IMR-90 (cell line): ENCODE measurements at regions not wholly inside any gene's neighbourhood (a gene's known extent, or its start where the extent isn't known, plus 50 kb on each side); places are given as distances from the start of the nearest gene placed in this dataset.

Experiments used
- ATAC-seq: fragments of 200-7000 bp; cut with Tn5 transposase; 2 replicates; pipeline ENCODE4 v1.9.1; 2020; ENCODE audit warnings: low read depth, mild to moderate bottlenecking, moderate library complexity
- BruUV-seq: library from RNA; stranded (reverse); fragments of 400-500 nt; replicated peaks from 2 replicates; lab custom pipeline; 2021; lab: Mats Ljungman, UMichigan
- CTCF ChIA-PET: fragments of 300-600 bp; formaldehyde crosslinking; extraction: SDS; loops from one replicate; lab custom pipeline; 2021; ENCODE audit warnings: antibody characterized with exemption; lab: Yijun Ruan, JAX
- POLR2A ChIA-PET: fragments of 300-600 bp; sonication (Branson Sonifier 250); formaldehyde crosslinking; loops from one replicate; lab custom pipeline; 2022; ENCODE audit warnings: antibody characterized with exemption; ENCODE audit not compliant: unreplicated experiment; lab: Charles Lee
- DNase-seq: peaks from one replicate; pipeline ENCODE4 v3.0.0; 2013
- H2AFZ ChIP-seq: replicated peaks from 2 replicates; pipeline ENCODE3; 2013; ENCODE audit warnings: low read length, mild to moderate bottlenecking; ENCODE audit not compliant: poor library complexity
- H2AK5ac ChIP-seq: 2 replicates; pipeline ENCODE4 v1.6.1; 2013; ENCODE audit warnings: low read depth, low read length, inconsistent platforms
- H2AK9ac ChIP-seq: replicated peaks from 2 replicates; pipeline ENCODE3; 2013; ENCODE audit warnings: mild to moderate bottlenecking, low read depth, low read length, moderate library complexity; ENCODE audit not compliant: poor library complexity
- H2BK120ac ChIP-seq: 2 replicates; pipeline ENCODE4 v1.6.1; 2013; ENCODE audit warnings: low read depth, low read length, inconsistent platforms
- H2BK15ac ChIP-seq: 3 replicates; pipeline ENCODE4 v1.6.1; 2013; ENCODE audit warnings: low read depth, low read length, inconsistent platforms
- H2BK20ac ChIP-seq: 2 replicates; pipeline ENCODE4 v1.6.1; 2013; ENCODE audit warnings: low read depth, mild to moderate bottlenecking, inconsistent platforms, low read length, moderate library complexity
- H2BK5ac ChIP-seq: 2 replicates; pipeline ENCODE4 v1.6.1; 2013; ENCODE audit warnings: mild to moderate bottlenecking, low read depth, low read length, inconsistent platforms; ENCODE audit not compliant: poor library complexity, severe bottlenecking
- H3K14ac ChIP-seq: replicated peaks from 2 replicates; pipeline ENCODE4 v1.6.1; 2013; ENCODE audit warnings: low read depth, low read length, inconsistent platforms
- H3K18ac ChIP-seq: 2 replicates; pipeline ENCODE4 v1.6.1; 2013; ENCODE audit warnings: low read depth, low read length, control low read depth
- H3K23ac ChIP-seq: 2 replicates; pipeline ENCODE4 v1.6.1; 2013; ENCODE audit warnings: low read depth, low read length, inconsistent platforms
- H3K27ac ChIP-seq: 2 replicates; pipeline ENCODE4 v1.5.1; 2013; ENCODE audit warnings: mild to moderate bottlenecking, control low read depth, low read length; ENCODE audit not compliant: insufficient read depth
- H3K27me3 ChIP-seq: 2 replicates; pipeline ENCODE4 v1.6.1; 2013; ENCODE audit warnings: low read length; ENCODE audit not compliant: control insufficient read depth, insufficient read depth
- H3K36me3 ChIP-seq: 2 replicates; pipeline ENCODE4 v1.6.1; 2013; ENCODE audit warnings: low read length, mixed read lengths; ENCODE audit not compliant: control insufficient read depth, insufficient read depth
- H3K4ac ChIP-seq: 2 replicates; pipeline ENCODE4 v1.6.1; 2013; ENCODE audit warnings: low read depth, low read length, inconsistent platforms
- H3K4me1 ChIP-seq: 2 replicates; pipeline ENCODE4 v1.6.1; 2013; ENCODE audit warnings: low read length, mixed read lengths; ENCODE audit not compliant: control insufficient read depth, insufficient read depth
- H3K4me2 ChIP-seq: 2 replicates; pipeline ENCODE4 v1.6.1; 2013; ENCODE audit warnings: low read depth, mild to moderate bottlenecking, control low read depth, low read length, moderate library complexity
- H3K4me3 ChIP-seq: 2 replicates; pipeline ENCODE4 v1.5.1; 2013; ENCODE audit warnings: low read depth, mild to moderate bottlenecking, control low read depth, low read length, moderate library complexity; ENCODE audit not compliant: insufficient read depth
- H3K56ac ChIP-seq: 2 replicates; pipeline ENCODE4 v1.6.1; 2013; ENCODE audit warnings: low read length, inconsistent platforms; ENCODE audit not compliant: insufficient read depth; ENCODE audit errors: extremely low read depth
- H3K79me1 ChIP-seq, 2 experiments: 2 replicates each; pipeline ENCODE4 v1.6.1; 2013; ENCODE audit warnings: low read length in 2 of 2, inconsistent platforms in 1 of 2, low read depth in 1 of 2
- H3K9ac ChIP-seq: 2 replicates; pipeline ENCODE4 v1.6.1; 2013; ENCODE audit warnings: low read depth, low read length, control low read depth
- H3K9me1 ChIP-seq: 2 replicates; pipeline ENCODE4 v1.6.1; 2013; ENCODE audit warnings: low read length, inconsistent platforms; ENCODE audit not compliant: insufficient read depth
- H3K9me3 ChIP-seq: 2 replicates; pipeline ENCODE4 v1.6.1; 2013; ENCODE audit warnings: low read length; ENCODE audit not compliant: control insufficient read depth, insufficient read depth
- H4K20me1 ChIP-seq: 2 replicates; pipeline ENCODE4 v1.6.1; 2013; ENCODE audit warnings: low read length, inconsistent platforms; ENCODE audit not compliant: insufficient read depth
- H4K5ac ChIP-seq: 2 replicates; pipeline ENCODE4 v1.6.1; 2013; ENCODE audit warnings: mild to moderate bottlenecking, low read depth, low read length, control low read depth
- H4K8ac ChIP-seq, 2 experiments: 2 replicates each; pipeline ENCODE4 v1.6.1; 2013; ENCODE audit warnings: low read depth in 2 of 2, low read length in 2 of 2, control low read depth in 1 of 2, inconsistent platforms in 1 of 2
- H4K91ac ChIP-seq: 2 replicates; pipeline ENCODE4 v1.6.1; 2013; ENCODE audit warnings: low read depth, low read length, inconsistent platforms; ENCODE audit not compliant: insufficient read depth
- BHLHE40 ChIP-seq: fragments of 150-350 bp; IDR thresholded peaks from 2 replicates; pipeline ENCODE4 v1.6.1; 2016; ENCODE audit warnings: mild to moderate bottlenecking, low read depth, low read length
- CEBPB ChIP-seq: IDR thresholded peaks from 2 replicates; pipeline ENCODE4 v1.6.1; 2012; ENCODE audit warnings: low read depth, low read length, improper control_type of control experiment
- CHD1 ChIP-seq: IDR thresholded peaks from 2 replicates; pipeline ENCODE4 v1.6.1; 2012; ENCODE audit warnings: low read depth, low read length, improper control_type of control experiment
- CTCF ChIP-seq: conservative IDR thresholded peaks from 2 replicates; pipeline ENCODE4 v1.5.1; 2012; ENCODE audit warnings: mild to moderate bottlenecking, low read depth, low read length, improper control_type of control experiment
- FOS ChIP-seq: fragments of 150-350 bp; IDR thresholded peaks from 2 replicates; pipeline ENCODE4 v1.6.1; 2016; ENCODE audit warnings: low read depth, low read length
- MAFK ChIP-seq: IDR thresholded peaks from 2 replicates; pipeline ENCODE4 v1.6.1; 2012; ENCODE audit warnings: low read depth, low read length, improper control_type of control experiment
- MAZ ChIP-seq: IDR thresholded peaks from 2 replicates; pipeline ENCODE4 v1.6.1; 2012; ENCODE audit warnings: low read depth, mild to moderate bottlenecking, low read length, improper control_type of control experiment, moderate library complexity, borderline replicate concordance
- MXI1 ChIP-seq: IDR thresholded peaks from 2 replicates; pipeline ENCODE4 v1.6.1; 2012; ENCODE audit warnings: low read depth, mild to moderate bottlenecking, low read length, moderate library complexity, borderline replicate concordance
- NFE2L2 ChIP-seq: fragments of 150-350 bp; IDR thresholded peaks from 2 replicates; pipeline ENCODE4 v1.6.1; 2016; ENCODE audit warnings: low read depth, mild to moderate bottlenecking, low read length
- POLR2A ChIP-seq: IDR thresholded peaks from 2 replicates; pipeline ENCODE4 v1.6.1; 2012; ENCODE audit warnings: mild to moderate bottlenecking, low read depth, low read length
- RAD21 ChIP-seq: IDR thresholded peaks from 2 replicates; pipeline ENCODE4 v1.6.1; 2012; ENCODE audit warnings: low read length, improper control_type of control experiment
- RCOR1 ChIP-seq: IDR thresholded peaks from 2 replicates; pipeline ENCODE4 v1.6.1; 2012; ENCODE audit warnings: mild to moderate bottlenecking, low read length, improper control_type of control experiment; ENCODE audit not compliant: insufficient replicate concordance
- RFX5 ChIP-seq: IDR thresholded peaks from 2 replicates; pipeline ENCODE4 v1.8.0; 2012; ENCODE audit warnings: low read depth, mild to moderate bottlenecking, low read length, moderate library complexity
- SMC3 ChIP-seq: fragments of 150-350 bp; IDR thresholded peaks from 2 replicates; pipeline ENCODE4 v1.6.1; 2016; ENCODE audit warnings: low read depth, mild to moderate bottlenecking, antibody characterized with exemption, low read length, moderate library complexity
- USF2 ChIP-seq: fragments of 150-350 bp; IDR thresholded peaks from 2 replicates; pipeline ENCODE4 v1.6.1; 2017; ENCODE audit warnings: mild to moderate bottlenecking, antibody characterized with exemption, low read length, low read depth
- WGBS, 2 experiments: methylation state at CpG; one replicate each; pipeline versions ENCODE4 v1.1.5 to v1.1.7; 2013; ENCODE audit warnings: missing lambda C conversion rate in 2 of 2; ENCODE audit not compliant: insufficient read length in 1 of 2; ENCODE audit errors: extremely low coverage in 2 of 2; 5-methylcytosine and 5-hydroxymethylcytosine counted together
- dilution Hi-C: fragments of 300-500 bp; cut with HindIII; formaldehyde crosslinking; loops from one replicate; pipeline ENCODE4 v1.14.3; 2018; ENCODE audit warnings: low sequenced_read_pairs; ENCODE audit not compliant: unreplicated experiment
- in situ Hi-C: fragments of 300-500 bp; cut with MboI; formaldehyde crosslinking; loops from 3 replicates; pipeline ENCODE4 v1.14.3; 2019; ENCODE audit warnings: low sequenced_read_pairs, inconsistent platforms, mixed read lengths
- intact Hi-C: fragments of 100-400 bp; cut with micrococcal nuclease; formaldehyde crosslinking; loops from 2 replicates; pipeline ENCODE4 v1.10.0; 2022
- TF ChIP-seq, protein P1 (sequence below): fragments of 150-350 bp; IDR thresholded peaks from 2 replicates; pipeline ENCODE4 v1.6.1; 2016; ENCODE audit warnings: low read depth, mild to moderate bottlenecking, low read length, moderate library complexity, borderline replicate concordance

GRCh38 chr12:68467514-68467913, 135.4 kb upstream of the MDM1 start:
- H2BK5ac ChIP-seq = no peak overlapping the region
- H2BK20ac ChIP-seq = no peak overlapping the region
- H3K56ac ChIP-seq = no peak overlapping the region
- no peak overlapping the region for H4K5ac ChIP-seq
- H3K4ac ChIP-seq = no peak overlapping the region
- H3K14ac ChIP-seq = no peak overlapping the region
- DNase-seq = no peak
- no CpG with 5 or more reads among the region's 3 CpGs for WGBS, 2 experiments
- TF ChIP-seq NFE2L2 (no peak), USF2 (no peak), CHD1 (no peak), POLR2A (no peak), BHLHE40 (no peak), FOS (no peak), MAFK (no peak), RFX5 (no peak), CEBPB (no peak), SMC3 (no peak), MXI1 (no peak), CTCF (no peak), MAZ (no peak), RCOR1 (no peak), RAD21 (no peak)
- TF ChIP-seq, protein P1, sequence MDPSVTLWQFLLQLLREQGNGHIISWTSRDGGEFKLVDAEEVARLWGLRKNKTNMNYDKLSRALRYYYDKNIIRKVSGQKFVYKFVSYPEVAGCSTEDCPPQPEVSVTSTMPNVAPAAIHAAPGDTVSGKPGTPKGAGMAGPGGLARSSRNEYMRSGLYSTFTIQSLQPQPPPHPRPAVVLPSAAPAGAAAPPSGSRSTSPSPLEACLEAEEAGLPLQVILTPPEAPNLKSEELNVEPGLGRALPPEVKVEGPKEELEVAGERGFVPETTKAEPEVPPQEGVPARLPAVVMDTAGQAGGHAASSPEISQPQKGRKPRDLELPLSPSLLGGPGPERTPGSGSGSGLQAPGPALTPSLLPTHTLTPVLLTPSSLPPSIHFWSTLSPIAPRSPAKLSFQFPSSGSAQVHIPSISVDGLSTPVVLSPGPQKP = no peak
- no peak for ATAC-seq
- intact Hi-C loops = no loop called here
- H2AK9ac ChIP-seq = no peak overlapping the region
- no peaks in the 10 kb centered on the region for H3K36me3 ChIP-seq
- no peak overlapping the region for H3K27ac ChIP-seq
- H4K20me1 ChIP-seq = no peaks in the 10 kb centered on the region
- H4K8ac ChIP-seq = no peak overlapping the region
- H4K91ac ChIP-seq = no peak overlapping the region
- no peaks in the 10 kb centered on the region for H3K27me3 ChIP-seq
- H2BK15ac ChIP-seq = no peak overlapping the region
- no peak overlapping the region for H2AK5ac ChIP-seq
- H3K9me1 ChIP-seq = no peaks in the 10 kb centered on the region
- H2BK120ac ChIP-seq = no peak overlapping the region
- H3K9ac ChIP-seq = no peak overlapping the region
- H3K4me3 ChIP-seq = no peak overlapping the region
- peaks cover 3% of the 10 kb centered on the region for H3K4me1 ChIP-seq
- POLR2A ChIA-PET = no interaction called here
- no TSS peak for BruUV-seq
- H2AFZ ChIP-seq = no peak overlapping the region
- H3K79me1 ChIP-seq = no peaks in the 10 kb centered on the region
- H3K18ac ChIP-seq = no peak overlapping the region
- dilution Hi-C loops = no loop called here
- H3K9me3 ChIP-seq = no peaks in the 10 kb centered on the region
- no peak overlapping the region for H3K23ac ChIP-seq
- CTCF ChIA-PET = no interaction called here
- in situ Hi-C loops = no loop called here
- no peak overlapping the region for H3K4me2 ChIP-seq
